ENCODE measurements at regions not wholly inside any gene's neighbourhood (a gene's known extent, or its start where the extent isn't known, plus 50 kb on each side); places are given as distances from the start of the nearest gene placed in this dataset.

DNA sequence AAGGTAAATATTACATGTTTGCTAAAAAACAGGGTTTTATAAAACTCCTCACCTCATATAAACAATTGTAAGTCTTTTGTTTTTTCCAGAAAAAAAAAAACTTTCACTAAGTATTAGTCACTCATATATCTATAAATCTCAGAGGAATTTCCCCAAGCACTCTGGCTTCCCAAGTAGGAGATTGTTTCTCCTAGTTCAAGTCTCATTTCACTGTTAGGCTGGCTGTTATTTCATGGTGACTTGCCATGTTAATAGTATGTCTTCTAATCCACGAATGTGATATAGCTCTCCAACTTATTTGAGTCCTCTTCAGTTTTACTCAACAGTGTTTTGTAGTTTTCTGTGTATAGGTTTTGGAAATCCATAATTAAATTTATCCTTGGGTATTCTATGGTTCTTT, 61.6 kb downstream of the CAPZA3 start:
- BruUV-seq (replicated peaks) = no TSS peak
- no peaks in the 10 kb centered on the region for H3K27me3 ChIP-seq (ENCODE audit: control insufficient read depth in 2 of 2, insufficient read depth in 2 of 2, low read length in 2 of 2)
- FAIRE-seq = no peak
- H4K20me1 ChIP-seq (replicated peaks; ENCODE audit: control insufficient read depth, insufficient read depth, low read length) = no peaks in the 10 kb centered on the region
- no peak overlapping the region for H2AFZ ChIP-seq (ENCODE audit: low read depth, low read length)
- no peak overlapping the region for H3K4me2 ChIP-seq (ENCODE audit: insufficient read depth, low read length)
- DNase-seq (ENCODE audit: extremely low read depth in 1 of 4, low spot score in 3 of 4) = no peak
- ChIA-PET CTCF (ENCODE audit: low intra/inter-chr PET ratio) (no interaction called here), POLR2A (no interaction called here)
- no peak overlapping the region for H3K27ac ChIP-seq (ENCODE audit: extremely low read depth, low read depth, low read length)
- H3K4me3 ChIP-seq = no peak overlapping the region
- H3K36me3 ChIP-seq (ENCODE audit: control insufficient read depth, insufficient read depth, low read length) = no peaks in the 10 kb centered on the region
- no peak for TF ChIP-seq ATF7 (IDR thresholded peaks at IDR 0.05)
- TF ChIP-seq KLF6 (CRISPR knock-in tag; IDR thresholded peaks at IDR 0.05; ENCODE audit: borderline replicate concordance) = no peak
- no peak for TF ChIP-seq TAF9B (IDR thresholded peaks at IDR 0.05; ENCODE audit: partially characterized antibody)
- no peak for TF ChIP-seq CREBBP (IDR thresholded peaks at IDR 0.05; ENCODE audit: low read depth, low read length)
- no peak for TF ChIP-seq ZNF384 (IDR thresholded peaks at IDR 0.05; ENCODE audit: low read depth, low read length)
- TF ChIP-seq ZNF184 (CRISPR knock-in tag; IDR thresholded peaks at IDR 0.05) = no peak
- no peak for TF ChIP-seq SRF (CRISPR knock-in tag; IDR thresholded peaks at IDR 0.05)
- no peak for TF ChIP-seq ZNF354B (CRISPR knock-in tag; IDR thresholded peaks at IDR 0.05)
- TF ChIP-seq NR3C1 (CRISPR knock-in tag; IDR thresholded peaks at IDR 0.05) = no peak
- no peaks in the 10 kb centered on the region for H3K9me3 ChIP-seq (replicated peaks; ENCODE audit: control insufficient read depth, insufficient read depth, low read depth, low read length)
- no peak for ATAC-seq
- 38% methylated on average over 1 of the region's 1 CpG for WGBS (ENCODE audit: insufficient coverage, low coverage, missing lambda C conversion rate)
- H3K79me2 ChIP-seq (ENCODE audit: control insufficient read depth, insufficient read depth, low read length) = no peaks in the 10 kb centered on the region
- no peaks in the 10 kb centered on the region for H3K9me1 ChIP-seq (ENCODE audit: control insufficient read depth, insufficient read depth, low read length)
- no peak overlapping the region for H3K9ac ChIP-seq (ENCODE audit: insufficient read depth in 1 of 2, low read depth in 2 of 2, low read length in 2 of 2)
- H3K4me1 ChIP-seq (replicated peaks in 1 of 2; ENCODE audit: control insufficient read depth in 2 of 2, insufficient read depth in 2 of 2, low read length in 2 of 2) = no peaks in the 10 kb centered on the region
- in situ Hi-C loops (cut with MboI) (no loop called here), intact Hi-C loops (cut with micrococcal nuclease) (no loop called here)

Data from K562 (cell line).